ENCODE measurements at regions not wholly inside any gene's neighbourhood (a gene's known extent, or its start where the extent isn't known, plus 50 kb on each side); places are given as distances from the start of the nearest gene placed in this dataset.
"Not testable (repeated sequence)": the region's sequence is repeated elsewhere in the genome, so short reads cannot be mapped to it uniquely, and the experiment has no call there.

DNA sequence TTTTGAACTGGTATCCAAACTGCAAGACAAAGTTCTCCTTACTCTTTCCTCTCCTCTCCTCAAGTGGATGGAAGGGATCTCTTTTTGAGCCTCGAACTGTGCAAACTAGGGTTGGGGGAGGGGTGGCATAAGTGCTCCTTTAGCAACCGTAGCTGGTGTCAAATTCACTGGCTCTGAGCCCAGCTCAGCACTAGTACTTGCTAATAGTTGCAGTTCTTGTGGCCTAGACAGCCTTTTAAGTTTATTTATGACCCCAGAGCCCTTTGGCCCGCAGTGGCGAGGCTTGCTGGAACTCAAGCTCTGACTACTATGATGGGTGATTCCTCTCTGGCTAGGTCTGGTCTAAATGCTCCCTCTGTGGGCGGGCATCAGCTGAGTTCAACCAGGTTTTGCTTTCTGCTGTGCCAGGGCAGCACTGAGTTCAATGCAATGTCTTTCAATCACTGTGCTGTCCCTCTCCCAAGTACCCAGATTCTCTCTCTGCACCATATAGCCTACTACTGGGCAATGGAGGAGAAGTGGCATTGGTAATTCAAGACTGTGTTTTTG lies 528.4 kb upstream of the SYT4 start:
- no peaks in the 10 kb centered on the region for H3K27me3 Mint-ChIP-seq (ENCODE audit: low read depth)
- H3K4me1 Mint-ChIP-seq (ENCODE audit: low read depth) = no peaks in the 10 kb centered on the region
- no peaks in the 10 kb centered on the region for H3K36me3 Mint-ChIP-seq (ENCODE audit: low read depth)
- H3K4me3 Mint-ChIP-seq = no peak overlapping the region
- no peaks in the 10 kb centered on the region for H3K9me3 Mint-ChIP-seq (ENCODE audit: insufficient read depth)
- H3K27ac Mint-ChIP-seq = no peak overlapping the region
- DNase-seq (no peak), ATAC-seq (no peak)
- POLR2A ChIA-PET = no interaction called here
- CTCF ChIA-PET = no interaction called here

GRCh38 chr18:43812627-43813026 lies 535.3 kb upstream of the SYT4 start:
- DNase-seq (no peak), ATAC-seq (no peak)
- ChIA-PET POLR2A (no interaction called here), CTCF (no interaction called here)
- no peaks in the 10 kb centered on the region for H3K36me3 Mint-ChIP-seq (ENCODE audit: low read depth)
- peaks cover 7% of the 10 kb centered on the region for H3K9me3 Mint-ChIP-seq (ENCODE audit: insufficient read depth)
- H3K27me3 Mint-ChIP-seq (ENCODE audit: low read depth) = no peaks in the 10 kb centered on the region
- H3K4me3 Mint-ChIP-seq = no peak overlapping the region
- H3K27ac Mint-ChIP-seq = no peak overlapping the region
- H3K4me1 Mint-ChIP-seq (ENCODE audit: low read depth) = no peaks in the 10 kb centered on the region

- ATAC-seq (no peak), DNase-seq (no peak)
- Mint-ChIP-seq H3K9me3 (ENCODE audit: insufficient read depth) (peaks cover 7% of the 10 kb centered on the region), H3K36me3 (ENCODE audit: low read depth) (no peaks in the 10 kb centered on the region), H3K4me3 (no peak overlapping the region), H3K4me1 (ENCODE audit: low read depth) (no peaks in the 10 kb centered on the region), H3K27me3 (ENCODE audit: low read depth) (no peaks in the 10 kb centered on the region), H3K27ac (no peak overlapping the region)
- ChIA-PET POLR2A (no interaction called here), CTCF (no interaction called here)
Observed at GRCh38 chr18:43819397-43819796, 542.1 kb upstream of the SYT4 start.

DNA sequence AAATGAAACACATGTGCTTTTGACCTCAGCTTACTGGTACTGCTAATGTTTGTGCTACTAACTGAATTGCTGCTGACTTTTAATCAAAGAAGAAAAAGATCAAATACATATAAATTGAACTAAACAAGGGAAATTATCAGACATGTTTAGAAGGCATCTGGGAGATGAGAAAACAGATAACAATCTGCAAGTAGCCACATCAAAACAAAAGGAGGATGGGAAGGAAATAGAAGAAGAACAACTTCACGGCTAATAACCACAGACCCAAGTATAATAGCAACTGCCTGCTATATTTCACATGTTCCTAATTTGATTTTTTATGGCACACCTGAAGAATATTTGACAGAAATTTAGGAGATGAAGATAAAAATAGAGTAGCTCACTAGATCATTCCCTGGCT lies 542.6 kb upstream of the SYT4 start:
- no peak for ATAC-seq
- ChIA-PET POLR2A (no interaction called here), CTCF (no interaction called here)
- no peaks in the 10 kb centered on the region for H3K4me1 Mint-ChIP-seq (ENCODE audit: low read depth)
- H3K36me3 Mint-ChIP-seq (ENCODE audit: low read depth) = no peaks in the 10 kb centered on the region
- no peaks in the 10 kb centered on the region for H3K27me3 Mint-ChIP-seq (ENCODE audit: low read depth)
- H3K9me3 Mint-ChIP-seq (ENCODE audit: insufficient read depth) = peaks cover 7% of the 10 kb centered on the region
- no peak overlapping the region for H3K4me3 Mint-ChIP-seq
- DNase-seq = no peak
- no peak overlapping the region for H3K27ac Mint-ChIP-seq

DNA sequence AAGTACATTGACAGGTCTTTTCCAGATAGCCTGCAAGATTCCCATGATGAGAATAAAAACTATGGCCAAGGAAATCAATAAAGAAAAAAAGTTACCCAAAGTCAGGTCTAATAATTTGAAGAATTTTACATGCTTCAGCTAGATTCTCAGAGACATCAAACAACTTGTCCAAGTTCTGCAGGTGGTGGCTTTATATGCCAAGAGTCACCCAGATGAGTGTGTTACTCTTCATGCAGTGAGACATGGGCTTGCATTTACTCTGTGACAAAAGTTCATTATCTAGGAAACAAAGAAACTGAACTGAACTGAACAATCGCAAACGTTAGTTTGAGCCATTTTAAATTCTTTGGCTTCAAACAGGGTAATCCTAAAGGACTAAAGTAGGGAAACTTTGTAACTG lies 548.5 kb upstream of the SYT4 start:
- POLR2A ChIA-PET = no interaction called here
- no peak overlapping the region for H3K27ac Mint-ChIP-seq
- no peaks in the 10 kb centered on the region for H3K9me3 Mint-ChIP-seq (ENCODE audit: insufficient read depth)
- H3K27me3 Mint-ChIP-seq (ENCODE audit: low read depth) = no peaks in the 10 kb centered on the region
- no peak overlapping the region for H3K4me3 Mint-ChIP-seq
- ATAC-seq = no peak
- CTCF ChIA-PET = no interaction called here
- H3K36me3 Mint-ChIP-seq (ENCODE audit: low read depth) = no peaks in the 10 kb centered on the region
- no peaks in the 10 kb centered on the region for H3K4me1 Mint-ChIP-seq (ENCODE audit: low read depth)
- no peak for DNase-seq

DNA sequence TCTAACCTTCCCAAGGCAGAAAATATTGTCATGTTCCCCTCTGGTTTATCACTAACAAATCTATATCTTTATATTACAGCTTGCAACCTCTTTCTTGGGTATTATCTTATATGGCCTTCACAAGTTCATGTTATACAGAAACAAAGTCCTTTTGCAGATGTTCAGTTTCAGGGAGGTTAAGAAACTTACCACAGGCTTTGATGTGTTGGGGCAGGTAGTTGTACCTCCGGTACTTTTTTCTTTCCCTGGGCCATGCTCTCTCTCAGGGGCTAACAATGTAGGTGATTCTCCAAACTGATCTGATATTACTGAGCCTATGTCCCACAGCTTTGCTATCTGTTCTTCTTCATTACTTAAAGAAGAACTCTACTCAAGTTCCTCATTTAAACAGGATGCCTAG lies 548.9 kb upstream of the SYT4 start:
- ATAC-seq (no peak), DNase-seq (no peak)
- Mint-ChIP-seq H3K36me3 (ENCODE audit: low read depth) (no peaks in the 10 kb centered on the region), H3K4me3 (no peak overlapping the region), H3K9me3 (ENCODE audit: insufficient read depth) (no peaks in the 10 kb centered on the region), H3K27ac (no peak overlapping the region), H3K27me3 (ENCODE audit: low read depth) (no peaks in the 10 kb centered on the region), H3K4me1 (ENCODE audit: low read depth) (no peaks in the 10 kb centered on the region)
- CTCF ChIA-PET = no interaction called here
- POLR2A ChIA-PET = no interaction called here

- Mint-ChIP-seq H3K27ac (no peak overlapping the region), H3K27me3 (ENCODE audit: low read depth) (no peaks in the 10 kb centered on the region), H3K4me3 (no peak overlapping the region), H3K36me3 (ENCODE audit: low read depth) (no peaks in the 10 kb centered on the region), H3K4me1 (ENCODE audit: low read depth) (no peaks in the 10 kb centered on the region), H3K9me3 (ENCODE audit: insufficient read depth) (no peaks in the 10 kb centered on the region)
- CTCF ChIA-PET = no interaction called here
- DNase-seq (no peak), ATAC-seq (no peak)
- POLR2A ChIA-PET = no interaction called here
Observed at GRCh38 chr18:43827311-43827710, 550.0 kb upstream of the SYT4 start.

- Mint-ChIP-seq H3K27ac (no peak overlapping the region), H3K4me1 (ENCODE audit: low read depth) (no peaks in the 10 kb centered on the region), H3K27me3 (ENCODE audit: low read depth) (no peaks in the 10 kb centered on the region), H3K9me3 (ENCODE audit: insufficient read depth) (no peaks in the 10 kb centered on the region), H3K4me3 (no peak overlapping the region), H3K36me3 (ENCODE audit: low read depth) (no peaks in the 10 kb centered on the region)
- DNase-seq (no peak), ATAC-seq (no peak)
- CTCF ChIA-PET = no interaction called here
- POLR2A ChIA-PET = no interaction called here
Observed at GRCh38 chr18:43830303-43830702, 553.0 kb upstream of the SYT4 start.

GRCh38 chr18:43830947-43831346 lies 553.7 kb upstream of the SYT4 start:
- CTCF ChIA-PET = no interaction called here
- Mint-ChIP-seq H3K27ac (no peak overlapping the region), H3K4me3 (no peak overlapping the region), H3K36me3 (ENCODE audit: low read depth) (no peaks in the 10 kb centered on the region), H3K27me3 (ENCODE audit: low read depth) (no peaks in the 10 kb centered on the region), H3K9me3 (ENCODE audit: insufficient read depth) (no peaks in the 10 kb centered on the region), H3K4me1 (ENCODE audit: low read depth) (no peaks in the 10 kb centered on the region)
- POLR2A ChIA-PET = no interaction called here
- no peak for ATAC-seq
- no peak for DNase-seq

GRCh38 chr18:43846299-43846698 lies 569.0 kb upstream of the SYT4 start:
- DNase-seq = no peak
- Mint-ChIP-seq H3K36me3 (ENCODE audit: low read depth) (no peaks in the 10 kb centered on the region), H3K27ac (no peak overlapping the region), H3K4me3 (no peak overlapping the region), H3K9me3 (ENCODE audit: insufficient read depth) (no peaks in the 10 kb centered on the region), H3K27me3 (ENCODE audit: low read depth) (no peaks in the 10 kb centered on the region), H3K4me1 (ENCODE audit: low read depth) (no peaks in the 10 kb centered on the region)
- no peak for ATAC-seq
- CTCF ChIA-PET = no interaction called here
- POLR2A ChIA-PET = no interaction called here

DNA sequence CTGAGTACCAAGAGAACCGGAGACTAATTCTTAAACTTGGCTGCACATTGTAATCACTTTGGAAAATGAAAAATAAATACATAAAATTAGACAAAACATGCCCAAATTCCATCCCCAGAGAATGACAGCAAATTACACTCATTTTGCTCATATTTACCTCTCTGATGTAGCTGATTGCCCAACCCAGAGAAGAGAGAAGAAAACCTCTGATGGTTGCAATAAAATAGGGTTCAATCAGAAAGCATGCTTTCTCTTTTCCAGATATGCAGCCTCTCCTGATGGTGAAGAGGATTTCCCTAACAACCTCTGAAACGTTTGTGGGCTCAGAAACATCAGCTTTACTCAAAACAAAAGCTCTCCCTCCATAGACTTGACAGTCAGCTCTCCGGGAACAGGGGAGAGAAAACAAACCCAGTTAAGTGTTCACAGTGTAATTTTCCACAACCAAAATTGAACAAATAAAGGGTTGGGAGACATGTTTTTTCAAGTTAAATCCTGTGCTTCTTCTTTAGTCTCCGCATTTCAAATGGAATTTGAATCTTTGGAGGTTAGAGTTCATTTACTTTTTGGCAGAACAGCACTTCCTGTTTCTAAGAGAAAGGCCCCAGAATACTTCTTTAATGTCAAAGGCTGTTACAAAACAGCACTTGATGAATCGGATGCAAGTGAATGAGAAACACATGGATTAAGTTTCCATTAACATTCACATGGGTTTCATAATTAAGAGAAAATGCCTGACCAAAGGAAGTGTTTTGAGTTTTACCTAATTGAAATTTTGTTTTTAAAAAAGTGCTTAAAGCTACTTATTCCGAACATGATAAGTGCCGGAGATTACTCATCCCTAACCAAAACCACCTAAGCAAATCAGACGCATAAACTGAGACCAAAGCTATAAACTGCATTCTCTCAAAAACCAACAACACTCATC lies 570.1 kb upstream of the SYT4 start:
- Mint-ChIP-seq H3K4me3 (no peak overlapping the region), H3K27ac (no peak overlapping the region), H3K9me3 (ENCODE audit: insufficient read depth) (no peaks in the 10 kb centered on the region), H3K27me3 (ENCODE audit: low read depth) (no peaks in the 10 kb centered on the region), H3K36me3 (ENCODE audit: low read depth) (no peaks in the 10 kb centered on the region), H3K4me1 (ENCODE audit: low read depth) (no peaks in the 10 kb centered on the region)
- DNase-seq (no peak), ATAC-seq (no peak)
- CTCF ChIA-PET = no interaction called here
- POLR2A ChIA-PET = no interaction called here

DNA sequence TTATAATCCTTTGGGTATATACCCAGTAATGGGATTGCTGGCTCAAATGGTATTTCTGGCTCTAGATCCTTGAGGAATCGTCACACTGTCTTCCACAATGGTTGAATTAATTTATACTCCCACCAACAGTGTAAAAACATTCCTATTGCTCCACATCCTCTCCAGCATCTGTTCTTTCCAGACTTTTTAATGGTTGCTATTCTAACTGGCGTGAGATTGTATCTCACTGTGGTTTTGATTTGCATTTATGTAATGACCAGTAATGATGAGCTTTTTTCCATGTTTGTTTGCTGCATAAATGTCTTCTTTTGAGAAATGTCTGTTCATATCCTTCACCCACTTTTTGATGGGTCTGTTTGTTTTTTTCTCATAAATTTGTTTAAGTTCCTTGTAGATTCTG lies 572.5 kb upstream of the SYT4 start:
- H3K9me3 Mint-ChIP-seq (ENCODE audit: insufficient read depth); DNase-seq; H3K36me3 Mint-ChIP-seq (ENCODE audit: low read depth); POLR2A ChIA-PET; H3K27me3 Mint-ChIP-seq (ENCODE audit: low read depth); H3K4me3 Mint-ChIP-seq; H3K4me1 Mint-ChIP-seq (ENCODE audit: low read depth); ATAC-seq; CTCF ChIA-PET; H3K27ac Mint-ChIP-seq: not testable (repeated sequence)

DNA sequence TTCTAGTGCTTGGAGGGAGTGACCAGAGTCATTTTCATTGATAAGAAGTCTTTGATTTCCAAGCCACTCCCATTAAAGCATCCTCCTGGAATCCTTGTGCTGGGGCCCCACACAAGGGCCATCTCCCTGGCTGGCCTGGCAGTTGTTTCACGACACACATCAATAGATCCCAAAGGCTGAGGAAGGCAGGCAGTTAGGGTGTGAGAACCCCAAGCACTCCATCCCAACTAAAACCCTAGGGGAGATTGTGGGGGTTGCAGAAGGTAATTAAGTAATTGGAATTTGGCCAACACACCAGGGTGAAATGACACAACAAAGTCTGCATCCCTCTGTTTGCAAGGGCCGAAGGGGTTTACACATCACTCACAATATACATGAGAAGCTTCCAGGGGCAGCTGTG lies 578.1 kb upstream of the SYT4 start:
- Mint-ChIP-seq H3K36me3 (ENCODE audit: low read depth) (no peaks in the 10 kb centered on the region), H3K4me1 (ENCODE audit: low read depth) (no peaks in the 10 kb centered on the region), H3K9me3 (ENCODE audit: insufficient read depth) (no peaks in the 10 kb centered on the region), H3K4me3 (no peak overlapping the region), H3K27ac (no peak overlapping the region), H3K27me3 (ENCODE audit: low read depth) (no peaks in the 10 kb centered on the region)
- CTCF ChIA-PET = no interaction called here
- ATAC-seq = no peak
- POLR2A ChIA-PET = no interaction called here
- DNase-seq = no peak
